HK-2 (cell line): ENCODE measurements at regions not wholly inside any gene's neighbourhood (a gene's known extent, or its start where the extent isn't known, plus 50 kb on each side); places are given as distances from the start of the nearest gene placed in this dataset.
"Not testable (repeated sequence)": the region's sequence is repeated elsewhere in the genome, so short reads cannot be mapped to it uniquely, and the experiment has no call there.

ENCODE experiments used
- DNase-seq: peaks from one replicate; pipeline ENCODE4 v3.0.0-alpha.2; 2018; ENCODE audit not compliant: unreplicated experiment

- no peak for DNase-seq
These were observed 254.4 kb upstream of the NCAM1 start for GRCh38 chr11:112706863-112707262.

- not testable (repeated sequence) for DNase-seq
These were observed 246.9 kb upstream of the NCAM1 start for GRCh38 chr11:112714340-112714739.

GRCh38 chr11:112715056-112715455, 246.2 kb upstream of the NCAM1 start:
- no peak for DNase-seq

GRCh38 chr11:112718483-112718882, 242.7 kb upstream of the NCAM1 start:
- no peak for DNase-seq

GRCh38 chr11:112719736-112720525, 241.3 kb upstream of the NCAM1 start:
- DNase-seq = no peak

GRCh38 chr11:112722148-112722547, 239.1 kb upstream of the NCAM1 start:
- DNase-seq = no peak

GRCh38 chr11:112722876-112723275, 238.3 kb upstream of the NCAM1 start:
- DNase-seq = no peak

- no peak for DNase-seq
These were observed 237.3 kb upstream of the NCAM1 start for GRCh38 chr11:112723676-112724495.

GRCh38 chr11:112724496-112724790, 236.8 kb upstream of the NCAM1 start:
- DNase-seq = no peak

GRCh38 chr11:112725636-112726035, 235.6 kb upstream of the NCAM1 start:
- DNase-seq = no peak

GRCh38 chr11:112727341-112727841, 233.8 kb upstream of the NCAM1 start:
- DNase-seq = no peak

- no peak for DNase-seq
These were observed 232.9 kb upstream of the NCAM1 start for GRCh38 chr11:112728288-112728687.

GRCh38 chr11:112728716-112729115, 232.5 kb upstream of the NCAM1 start:
- no peak for DNase-seq

GRCh38 chr11:112730591-112730990, 230.6 kb upstream of the NCAM1 start:
- DNase-seq = no peak

GRCh38 chr11:112731538-112731937, 229.7 kb upstream of the NCAM1 start:
- DNase-seq = no peak

GRCh38 chr11:112732031-112732430, 229.2 kb upstream of the NCAM1 start:
- DNase-seq = no peak

- DNase-seq = peak; percentile 5
These were observed 227.0 kb upstream of the NCAM1 start for GRCh38 chr11:112734207-112734606.

- DNase-seq = no peak
These were observed 225.8 kb upstream of the NCAM1 start for GRCh38 chr11:112735470-112735869.

GRCh38 chr11:112744041-112744440, 217.2 kb upstream of the NCAM1 start:
- DNase-seq = no peak

- DNase-seq = no peak
These were observed 215.2 kb upstream of the NCAM1 start for GRCh38 chr11:112745973-112746372.

GRCh38 chr11:112748252-112748651, 213.0 kb upstream of the NCAM1 start:
- no peak for DNase-seq

GRCh38 chr11:112748713-112749543, 212.3 kb upstream of the NCAM1 start:
- no peak for DNase-seq
